ENCODE measurements at regions not wholly inside any gene's neighbourhood (a gene's known extent, or its start where the extent isn't known, plus 50 kb on each side); places are given as distances from the start of the nearest gene placed in this dataset.
A peak's percentile ranks its signal among the peaks of the same experiment; 100 is the strongest.

- Histone ChIP-seq H2AK5ac (ENCODE audit: insufficient read length, low read length) (no peak overlapping the region), H3K56ac (ENCODE audit: insufficient read length, low read depth, low read length) (no peak overlapping the region), H2AFZ (ENCODE audit: low read length) (no peak overlapping the region), H3K14ac (ENCODE audit: insufficient read depth, low read length) (no peak overlapping the region), H2BK15ac (ENCODE audit: low read depth, low read length) (no peak overlapping the region), H3K4me2 (ENCODE audit: insufficient read depth, insufficient read length, low read length) (no peak overlapping the region), H3T11ph (ENCODE audit: low read length) (no peak overlapping the region), H3K27me3 (ENCODE audit: insufficient read depth, low read length) (no peaks in the 10 kb centered on the region), H3K4me1 (ENCODE audit: insufficient read depth, low read length) (peaks cover 14% of the 10 kb centered on the region; the same call in 1 of the 2 replicates), H3K79me1 (ENCODE audit: insufficient read depth, low read depth, low read length, poor library complexity, severe bottlenecking) (no peaks in the 10 kb centered on the region), H3K79me2 (ENCODE audit: insufficient read depth, low read length) (no peaks in the 10 kb centered on the region), H4K8ac (replicated peaks; ENCODE audit: insufficient read length, low read depth, low read length) (no peak overlapping the region), H3K9me3 (ENCODE audit: control insufficient read depth, low read depth, low read length) (no peaks in the 10 kb centered on the region), H2BK5ac (ENCODE audit: insufficient read length, low read length) (no peak overlapping the region), H3K23me2 (ENCODE audit: insufficient read length, low read depth, low read length, poor library complexity, severe bottlenecking) (no peaks in the 10 kb centered on the region), H3K4ac (ENCODE audit: low read depth, low read length) (no peak overlapping the region), H3K23ac (ENCODE audit: insufficient read length, low read depth, low read length) (no peak overlapping the region), H4K91ac (ENCODE audit: insufficient read length, low read depth, low read length) (no peak overlapping the region), H2BK12ac (ENCODE audit: insufficient read length, low read depth, low read length) (no peak overlapping the region), H4K20me1 (ENCODE audit: control insufficient read depth, insufficient read depth, insufficient read length) (no peaks in the 10 kb centered on the region), H2BK120ac (ENCODE audit: low read depth, low read length, poor library complexity, severe bottlenecking) (no peak overlapping the region), H4K5ac (ENCODE audit: insufficient read length, low read depth, low read length) (no peak overlapping the region), H3K18ac (ENCODE audit: insufficient read length, low read depth, low read length) (no peak overlapping the region), H3K9ac (ENCODE audit: extremely low read depth, insufficient read length, low read length) (no peak overlapping the region), H2BK20ac (ENCODE audit: low read depth, low read length, poor library complexity, severe bottlenecking) (no peak overlapping the region), H3K27ac (ENCODE audit: insufficient read length, low read depth, low read length) (no peak overlapping the region)
- no CpG with 5 or more reads among the region's 1 CpG for WGBS (ENCODE audit: extremely low coverage, insufficient read length, low lambda C conversion rate)
- no peaks in the 10 kb centered on the region for H3K27me3 Mint-ChIP-seq (ENCODE audit: low read depth)
- peaks cover 11 to 12% of the 10 kb centered on the region in 2 experiments for H3K4me1 Mint-ChIP-seq
- no peaks in the 10 kb centered on the region for H3K9me3 Mint-ChIP-seq
- no peak for DNase-seq
- H3K36me3 Mint-ChIP-seq (ENCODE audit: insufficient read depth in 1 of 3, low read depth in 3 of 3): no peaks in the 10 kb centered on the region
- H3K27ac Mint-ChIP-seq: peak overlapping the region in 1 of 3 experiments; percentile 34; a peak in 1 of 7 replicates
- no peak for TF ChIP-seq CTCF (conservative IDR thresholded peaks at IDR 0.05)
- no peak overlapping the region for H3K4me3 Mint-ChIP-seq
These were observed 444.7 kb upstream of the FBXO33 start for GRCh38 chr14:39876916-39877315.
